Stomach (tissue), 4 donors: ENCODE measurements at regions not wholly inside any gene's neighbourhood (a gene's known extent, or its start where the extent isn't known, plus 50 kb on each side); places are given as distances from the start of the nearest gene placed in this dataset.

Source experiments
- CTCF ChIP-seq, 7 experiments: fragments of 450-650 bp in 4 of 7; fragments of 200-600 bp in 3 of 7; sonication (generic) in 3 of 7; IDR thresholded peaks; one replicate each; pipeline ENCODE4 v1.5.1; 2016 to 2019; ENCODE audit warnings: antibody characterized with exemption in 7 of 7, control low read depth in 2 of 7, mild to moderate bottlenecking in 1 of 7
- POLR2A ChIP-seq, 4 donors: fragments of 450-650 bp; IDR thresholded peaks; one replicate each; pipeline ENCODE4 v1.6.1; 2016; ENCODE audit warnings: antibody characterized with exemption in 4 of 4, control low read depth in 2 of 4, mild to moderate bottlenecking in 1 of 4, moderate library complexity in 1 of 4

DNA sequence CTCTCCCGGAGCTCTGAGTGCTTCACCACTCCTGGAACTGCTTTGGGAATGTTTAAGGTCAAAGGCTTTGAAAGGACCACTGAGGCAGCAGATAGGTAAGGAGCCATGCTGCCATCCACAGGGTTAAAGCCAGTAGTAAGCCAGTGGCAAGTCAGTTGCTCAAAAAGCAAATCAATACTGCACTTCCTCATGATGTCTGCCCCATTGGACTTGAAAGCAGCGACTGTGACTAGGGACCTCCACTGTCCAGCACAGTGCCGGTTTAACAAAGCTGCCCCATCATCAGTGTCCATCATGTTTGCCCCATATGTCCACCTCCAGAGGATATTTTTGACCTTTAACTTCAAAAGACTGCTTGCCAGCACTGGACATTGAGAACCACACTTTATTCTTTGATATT is 49.9 kb upstream of the FGF13 start:
- TF ChIP-seq POLR2A (IDR thresholded peaks at IDR 0.05) (no peak), CTCF (IDR thresholded peaks at IDR 0.05) (no peak)
